Lung (tissue), 11 donors: ENCODE measurements at regions not wholly inside any gene's neighbourhood (a gene's known extent, or its start where the extent isn't known, plus 50 kb on each side); places are given as distances from the start of the nearest gene placed in this dataset.

ENCODE experiments used
- ATAC-seq: fragments of 200-7000 bp; cut with Tn5 transposase; one replicate; pipeline ENCODE4 v1.9.1; 2020; ENCODE audit warnings: moderate number of reproducible peaks; ENCODE audit not compliant: insufficient read depth, low FRiP score
- DNase-seq, 3 donors: peaks; one replicate each; pipeline ENCODE4 v3.0.0-alpha.2; 2013 to 2017
- H3K27ac ChIP-seq, 2 donors: one replicate each; pipeline ENCODE4 v1.5.1; 2013; ENCODE audit warnings: mild to moderate bottlenecking in 2 of 2, moderate library complexity in 2 of 2, control low read depth in 1 of 2, inconsistent platforms in 1 of 2, low read depth in 1 of 2, low read length in 1 of 2
- H3K27me3 ChIP-seq, 3 donors: one replicate each; pipeline ENCODE4 v1.5.1; 2013; ENCODE audit warnings: low read length in 2 of 3; ENCODE audit not compliant: control insufficient read depth in 3 of 3, insufficient read depth in 3 of 3
- H3K36me3 ChIP-seq, 4 donors: one replicate each; pipeline ENCODE4 v1.5.1; 2013; ENCODE audit warnings: low read length in 4 of 4, mild to moderate bottlenecking in 1 of 4, moderate library complexity in 1 of 4; ENCODE audit not compliant: control insufficient read depth in 4 of 4, insufficient read depth in 4 of 4
- H3K4me1 ChIP-seq, 5 donors: one replicate each; pipeline ENCODE4 v1.5.1; 2013; ENCODE audit warnings: low read length in 5 of 5, mild to moderate bottlenecking in 2 of 5, moderate library complexity in 1 of 5; ENCODE audit not compliant: control insufficient read depth in 5 of 5, insufficient read depth in 5 of 5
- H3K4me3 ChIP-seq: one replicate; pipeline ENCODE4 v1.5.1; 2013; ENCODE audit warnings: mild to moderate bottlenecking, control low read depth, moderate library complexity
- H3K9ac ChIP-seq, 2 donors: one replicate each; pipeline ENCODE4 v1.5.1; 2013; ENCODE audit warnings: low read length in 2 of 2, control low read depth in 1 of 2; ENCODE audit not compliant: insufficient read depth in 1 of 2
- H3K9me3 ChIP-seq, 4 donors: one replicate each; pipeline ENCODE4 v1.5.1; 2013; ENCODE audit warnings: low read length in 3 of 4, mild to moderate bottlenecking in 1 of 4, moderate library complexity in 1 of 4; ENCODE audit not compliant: control insufficient read depth in 4 of 4, insufficient read depth in 3 of 4
- CTCF ChIP-seq: IDR thresholded peaks from 2 replicates; pipeline ENCODE4 v1.5.1; 2012; ENCODE audit warnings: mild to moderate bottlenecking; ENCODE audit errors: control extremely low read depth, extremely low read depth
- WGBS, 2 donors: extraction: QIAGEN DNeasy Blood & Tissue Kit; methylation state at CpG; one replicate each; pipeline ENCODE4 v1.1.7; 2013; 5-methylcytosine and 5-hydroxymethylcytosine counted together
- donor health status: control.
- donor health status: control.
- donor health status: Bipolar disorder and iron deficiency.
- donor health status: healthy.
- donor health status: DM: yes; HTN: yes; CAD: no.

- H3K27ac ChIP-seq, result no peak overlapping the region
- H3K9ac ChIP-seq, result no peak overlapping the region
Observed at GRCh38 chr2:138275292-138275690, 226.3 kb upstream of the SPOPL start.

GRCh38 chr2:138275881-138276280 is 225.7 kb upstream of the SPOPL start:
- H3K27me3 ChIP-seq, result no peaks in the 10 kb centered on the region
- H3K9me3 ChIP-seq, result no peaks in the 10 kb centered on the region
- no peak for TF ChIP-seq CTCF
- H3K4me3 ChIP-seq, result no peak overlapping the region
- no peak overlapping the region for H3K9ac ChIP-seq
- DNase-seq (peak in 2 of 3 donors; percentile 29 to 50), ATAC-seq (peak; percentile 72)
- peaks cover 0 to 1% (median 0%) of the 10 kb centered on the region in 5 donors for H3K4me1 ChIP-seq
- WGBS, 2 donors, result 52 to 69% methylated on average over 4 of the region's 4 CpGs
- H3K36me3 ChIP-seq, result no peaks in the 10 kb centered on the region
- H3K27ac ChIP-seq, result no peak overlapping the region

More at GRCh38 chr2:138275292-138275690, 226.3 kb upstream of the SPOPL start:
- Histone ChIP-seq H3K4me3 (no peak overlapping the region), H3K9me3 (no peaks in the 10 kb centered on the region), H3K36me3 (no peaks in the 10 kb centered on the region), H3K4me1 (peaks cover 0 to 1% (median 0%) of the 10 kb centered on the region in 5 donors), H3K27me3 (no peaks in the 10 kb centered on the region)
- DNase-seq (no peak), ATAC-seq (peak; percentile 16)
- WGBS, 2 donors, result 61 to 79% methylated on average over 2 of the region's 2 CpGs
- TF ChIP-seq CTCF, result no peak

GRCh38 chr2:138276339-138276738 is 225.2 kb upstream of the SPOPL start:
- H3K9ac ChIP-seq, result no peak overlapping the region
- H3K27ac ChIP-seq, result no peak overlapping the region
- H3K9me3 ChIP-seq, result no peaks in the 10 kb centered on the region
- peaks cover 0 to 1% (median 0%) of the 10 kb centered on the region in 5 donors for H3K4me1 ChIP-seq
- no peak overlapping the region for H3K4me3 ChIP-seq
- ATAC-seq (no peak), DNase-seq (no peak)
- no peaks in the 10 kb centered on the region for H3K27me3 ChIP-seq
- TF ChIP-seq CTCF, result no peak
- 63 to 69% methylated on average over 1 of the region's 1 CpG for WGBS, 2 donors
- H3K36me3 ChIP-seq, result no peaks in the 10 kb centered on the region

- H3K27me3 ChIP-seq, result no peaks in the 10 kb centered on the region
- no peak for ATAC-seq
Observed at GRCh38 chr2:138277062-138277461, 224.5 kb upstream of the SPOPL start.

More at GRCh38 chr2:138277062-138277461, 224.5 kb upstream of the SPOPL start:
- no peak for TF ChIP-seq CTCF
- Histone ChIP-seq H3K9me3 (no peaks in the 10 kb centered on the region), H3K4me3 (no peak overlapping the region), H3K36me3 (no peaks in the 10 kb centered on the region), H3K9ac (no peak overlapping the region), H3K27ac (no peak overlapping the region), H3K4me1 (no peaks in the 10 kb centered on the region)
- no peak for DNase-seq
